HG02759 (cell line): ENCODE measurements at regions not wholly inside any gene's neighbourhood (a gene's known extent, or its start where the extent isn't known, plus 50 kb on each side); places are given as distances from the start of the nearest gene placed in this dataset.

Experiments used
- ATAC-seq: cut with Tn5 transposase; IDR thresholded peaks from one replicate; pipeline ENCODE4 v1.9.1; 2021; ENCODE audit warnings: mild to moderate bottlenecking, moderate library complexity; ENCODE audit not compliant: unreplicated experiment

GRCh38 chr6:14274016-14274415 is 156.4 kb downstream of the CD83 start:
- ATAC-seq, result no peak

GRCh38 chr6:14274546-14275492 is 157.2 kb downstream of the CD83 start:
- no peak for ATAC-seq

- no peak for ATAC-seq
Observed at GRCh38 chr6:14275493-14275851, 157.9 kb downstream of the CD83 start.

- ATAC-seq, result no peak
Observed at GRCh38 chr6:14276071-14276470, 158.5 kb downstream of the CD83 start.

GRCh38 chr6:14276667-14277404 is 159.3 kb downstream of the CD83 start:
- ATAC-seq, result peak; percentile 89

- ATAC-seq, result peak; percentile 42
Observed at GRCh38 chr6:14277405-14277930, 159.9 kb downstream of the CD83 start.

- ATAC-seq, result no peak
Observed at GRCh38 chr6:14278006-14278405, 160.4 kb downstream of the CD83 start.

GRCh38 chr6:14278446-14278845 is 160.9 kb downstream of the CD83 start:
- ATAC-seq, result no peak

- ATAC-seq, result no peak
Observed at GRCh38 chr6:14280006-14280510, 162.5 kb downstream of the CD83 start.

- ATAC-seq, result no peak
Observed at GRCh38 chr6:14280766-14281293, 163.3 kb downstream of the CD83 start.

GRCh38 chr6:14281811-14282660 is 164.5 kb downstream of the CD83 start:
- no peak for ATAC-seq

GRCh38 chr6:14282854-14283505 is 165.4 kb downstream of the CD83 start:
- ATAC-seq, result no peak

GRCh38 chr6:14283600-14284235 is 166.1 kb downstream of the CD83 start:
- no peak for ATAC-seq

- ATAC-seq, result no peak
Observed at GRCh38 chr6:14284969-14285590, 167.5 kb downstream of the CD83 start.

- no peak for ATAC-seq
Observed at GRCh38 chr6:14286144-14286543, 168.6 kb downstream of the CD83 start.

- no peak for ATAC-seq
Observed at GRCh38 chr6:14286634-14287428, 169.3 kb downstream of the CD83 start.

GRCh38 chr6:14287707-14288106 is 170.1 kb downstream of the CD83 start:
- no peak for ATAC-seq

- no peak for ATAC-seq
Observed at GRCh38 chr6:14288910-14289309, 171.3 kb downstream of the CD83 start.
